C4-2B (cell line): ENCODE measurements at regions not wholly inside any gene's neighbourhood (a gene's known extent, or its start where the extent isn't known, plus 50 kb on each side); places are given as distances from the start of the nearest gene placed in this dataset.
"Not testable (repeated sequence)": the region's sequence is repeated elsewhere in the genome, so short reads cannot be mapped to it uniquely, and the experiment has no call there.

Experiments
- ZFX ChIP-seq: fragments of 450-650 bp; IDR thresholded peaks from 2 replicates; pipeline ENCODE4 v1.6.1; 2017
- TF ChIP-seq, protein P1 (sequence below): fragments of 450-650 bp; conservative IDR thresholded peaks from 2 replicates; pipeline ENCODE4 v1.5.1; 2017; ENCODE audit warnings: mild to moderate bottlenecking

GRCh38 chr18:15003231-15003630 lies 255.3 kb downstream of the ANKRD30B start:
- TF ChIP-seq, protein P1, sequence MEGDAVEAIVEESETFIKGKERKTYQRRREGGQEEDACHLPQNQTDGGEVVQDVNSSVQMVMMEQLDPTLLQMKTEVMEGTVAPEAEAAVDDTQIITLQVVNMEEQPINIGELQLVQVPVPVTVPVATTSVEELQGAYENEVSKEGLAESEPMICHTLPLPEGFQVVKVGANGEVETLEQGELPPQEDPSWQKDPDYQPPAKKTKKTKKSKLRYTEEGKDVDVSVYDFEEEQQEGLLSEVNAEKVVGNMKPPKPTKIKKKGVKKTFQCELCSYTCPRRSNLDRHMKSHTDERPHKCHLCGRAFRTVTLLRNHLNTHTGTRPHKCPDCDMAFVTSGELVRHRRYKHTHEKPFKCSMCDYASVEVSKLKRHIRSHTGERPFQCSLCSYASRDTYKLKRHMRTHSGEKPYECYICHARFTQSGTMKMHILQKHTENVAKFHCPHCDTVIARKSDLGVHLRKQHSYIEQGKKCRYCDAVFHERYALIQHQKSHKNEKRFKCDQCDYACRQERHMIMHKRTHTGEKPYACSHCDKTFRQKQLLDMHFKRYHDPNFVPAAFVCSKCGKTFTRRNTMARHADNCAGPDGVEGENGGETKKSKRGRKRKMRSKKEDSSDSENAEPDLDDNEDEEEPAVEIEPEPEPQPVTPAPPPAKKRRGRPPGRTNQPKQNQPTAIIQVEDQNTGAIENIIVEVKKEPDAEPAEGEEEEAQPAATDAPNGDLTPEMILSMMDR = not testable (repeated sequence)
- not testable (repeated sequence) for TF ChIP-seq ZFX
